ENCODE measurements at regions not wholly inside any gene's neighbourhood (a gene's known extent, or its start where the extent isn't known, plus 50 kb on each side); places are given as distances from the start of the nearest gene placed in this dataset.
"Not testable (repeated sequence)": the region's sequence is repeated elsewhere in the genome, so short reads cannot be mapped to it uniquely, and the experiment has no call there.

GRCh38 chr9:30925126-30925525 lies 1459.3 kb upstream of the ACO1 start:
- Mint-ChIP-seq H3K4me1 (no peaks in the 10 kb centered on the region), H3K27me3 (peaks cover 0 to 2% of the 10 kb centered on the region in 2 donors), H3K9me3 (no peaks in the 10 kb centered on the region), H3K36me3 (no peaks in the 10 kb centered on the region), H3K4me3 (no peak overlapping the region), H3K27ac (no peak overlapping the region)
- H3K27ac ChIP-seq (ENCODE audit: low read depth, low read length): no peak overlapping the region
- CTCF ChIA-PET (ENCODE audit: partially characterized antibody): no interaction called here
- H3K27me3 ChIP-seq (ENCODE audit: insufficient read depth, low read length): no peaks in the 10 kb centered on the region
- intact Hi-C loops (cut with micrococcal nuclease): no loop called here
- no peak for DNase-seq
- no peaks in the 10 kb centered on the region for H3K36me3 ChIP-seq (ENCODE audit: insufficient read depth, low read length)
- H3K4me1 ChIP-seq (ENCODE audit: insufficient read depth, low read length): no peaks in the 10 kb centered on the region
- no peak overlapping the region for H3K4me3 ChIP-seq (ENCODE audit: low read length in 2 of 2)
- POLR2A ChIA-PET (ENCODE audit: partially characterized antibody): no interaction called here
- H3K9me3 ChIP-seq (ENCODE audit: control insufficient read depth in 1 of 2, low read length in 2 of 2): no peaks in the 10 kb centered on the region

DNA sequence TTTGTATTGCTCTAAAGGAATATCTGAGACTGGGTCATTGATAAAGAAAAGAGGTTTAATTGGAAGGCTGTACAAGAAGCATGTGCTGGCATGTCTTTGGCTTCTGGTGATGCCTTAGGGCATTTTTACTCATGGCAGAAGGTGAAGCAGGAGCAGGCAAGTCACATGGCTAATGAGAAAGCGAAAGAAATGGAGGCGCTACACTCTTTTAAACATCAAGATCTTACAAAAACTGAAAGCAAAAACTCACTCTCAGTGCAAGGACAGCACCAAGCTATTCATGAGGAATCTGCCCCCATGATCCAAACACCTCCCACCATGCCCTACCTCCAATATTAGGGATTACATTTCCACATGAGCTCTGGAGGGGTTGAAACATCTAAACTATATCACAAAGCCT lies 1458.8 kb upstream of the ACO1 start:
- intact Hi-C loops (cut with micrococcal nuclease): no loop called here
- POLR2A ChIA-PET (ENCODE audit: partially characterized antibody): no interaction called here
- Histone ChIP-seq H3K4me3 (ENCODE audit: low read length in 2 of 2) (no peak overlapping the region), H3K27ac (ENCODE audit: low read depth, low read length) (no peak overlapping the region), H3K27me3 (ENCODE audit: insufficient read depth, low read length) (no peaks in the 10 kb centered on the region), H3K4me1 (ENCODE audit: insufficient read depth, low read length) (no peaks in the 10 kb centered on the region), H3K36me3 (ENCODE audit: insufficient read depth, low read length) (no peaks in the 10 kb centered on the region), H3K9me3 (ENCODE audit: control insufficient read depth in 1 of 2, low read length in 2 of 2) (no peaks in the 10 kb centered on the region)
- CTCF ChIA-PET (ENCODE audit: partially characterized antibody): no interaction called here
- DNase-seq: no peak
- no peaks in the 10 kb centered on the region for H3K4me1 Mint-ChIP-seq
- peak overlapping the region in 1 of 8 donors; percentile 52 for H3K4me3 Mint-ChIP-seq
- H3K36me3 Mint-ChIP-seq: no peaks in the 10 kb centered on the region
- H3K27ac Mint-ChIP-seq: no peak overlapping the region
- peaks cover 0 to 2% of the 10 kb centered on the region in 2 donors for H3K27me3 Mint-ChIP-seq
- H3K9me3 Mint-ChIP-seq: no peaks in the 10 kb centered on the region

DNA sequence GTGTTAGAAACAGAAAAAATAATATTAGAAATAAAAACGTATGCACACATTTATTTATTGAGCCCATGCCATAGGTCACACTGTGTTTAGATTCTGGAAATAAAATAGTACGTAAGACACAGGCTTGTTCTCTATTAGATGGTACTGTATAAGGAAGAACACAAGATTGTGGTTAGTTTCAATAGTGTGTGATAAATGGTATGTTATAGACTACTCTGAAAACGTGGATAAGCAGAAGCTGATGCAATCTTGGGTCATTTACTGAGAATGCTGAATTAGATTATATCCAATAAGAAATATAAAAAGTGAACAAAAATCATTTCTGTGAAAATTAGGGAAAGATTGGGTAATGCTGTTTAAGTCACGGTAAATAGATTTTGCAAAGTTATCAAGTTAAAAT lies 1456.4 kb upstream of the ACO1 start:
- Histone ChIP-seq H3K4me3 (ENCODE audit: low read length in 2 of 2) (no peak overlapping the region), H3K27me3 (ENCODE audit: insufficient read depth, low read length) (no peaks in the 10 kb centered on the region), H3K9me3 (ENCODE audit: control insufficient read depth in 1 of 2, low read length in 2 of 2) (no peaks in the 10 kb centered on the region), H3K4me1 (ENCODE audit: insufficient read depth, low read length) (no peaks in the 10 kb centered on the region), H3K36me3 (ENCODE audit: insufficient read depth, low read length) (no peaks in the 10 kb centered on the region), H3K27ac (ENCODE audit: low read depth, low read length) (no peak overlapping the region)
- Mint-ChIP-seq H3K27ac (no peak overlapping the region), H3K27me3 (peaks cover 0 to 2% of the 10 kb centered on the region in 2 donors), H3K4me3 (no peak overlapping the region), H3K4me1 (no peaks in the 10 kb centered on the region), H3K36me3 (no peaks in the 10 kb centered on the region), H3K9me3 (no peaks in the 10 kb centered on the region)
- CTCF ChIA-PET (ENCODE audit: partially characterized antibody): no interaction called here
- POLR2A ChIA-PET (ENCODE audit: partially characterized antibody): no interaction called here
- intact Hi-C loops (cut with micrococcal nuclease): no loop called here
- no peak for DNase-seq

DNA sequence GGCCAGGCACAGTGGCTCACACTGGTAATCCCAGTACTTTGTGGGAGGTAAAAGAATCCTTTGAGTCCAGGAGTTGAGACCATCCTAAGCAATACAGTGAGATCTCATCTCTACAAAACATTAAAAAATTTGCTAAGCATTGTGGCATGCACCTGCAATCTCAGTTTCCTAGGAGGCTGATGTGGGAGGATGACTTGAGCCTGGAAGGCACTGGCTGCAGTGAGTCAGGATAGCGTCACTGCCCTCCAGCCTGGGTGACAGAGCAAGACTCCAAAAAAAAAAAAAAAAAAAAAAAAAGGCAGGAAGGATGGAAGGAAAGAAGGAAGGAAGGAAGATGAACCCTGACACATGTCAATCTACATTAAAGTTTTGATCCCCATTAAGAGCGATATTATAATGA lies 1452.2 kb upstream of the ACO1 start:
- Mint-ChIP-seq H3K36me3 (no peaks in the 10 kb centered on the region), H3K27ac (no peak overlapping the region), H3K9me3 (no peaks in the 10 kb centered on the region), H3K27me3 (no peaks in the 10 kb centered on the region), H3K4me3 (no peak overlapping the region), H3K4me1 (peaks cover 0 to 2% (median 0%) of the 10 kb centered on the region in 4 donors)
- intact Hi-C loops (cut with micrococcal nuclease): no loop called here
- no peaks in the 10 kb centered on the region for H3K36me3 ChIP-seq (ENCODE audit: insufficient read depth, low read length)
- ChIA-PET POLR2A (ENCODE audit: partially characterized antibody) (no interaction called here), CTCF (ENCODE audit: partially characterized antibody) (no interaction called here)
- no peaks in the 10 kb centered on the region for H3K9me3 ChIP-seq (ENCODE audit: control insufficient read depth in 1 of 2, low read length in 2 of 2)
- H3K27me3 ChIP-seq (ENCODE audit: insufficient read depth, low read length): no peaks in the 10 kb centered on the region
- no peak overlapping the region for H3K4me3 ChIP-seq (ENCODE audit: low read length in 2 of 2)
- DNase-seq: no peak
- no peaks in the 10 kb centered on the region for H3K4me1 ChIP-seq (ENCODE audit: insufficient read depth, low read length)
- H3K27ac ChIP-seq (ENCODE audit: low read depth, low read length): no peak overlapping the region

GRCh38 chr9:30935730-30936129 lies 1448.7 kb upstream of the ACO1 start:
- Mint-ChIP-seq H3K9me3 (no peaks in the 10 kb centered on the region), H3K27ac (no peak overlapping the region), H3K27me3 (no peaks in the 10 kb centered on the region), H3K36me3 (no peaks in the 10 kb centered on the region), H3K4me1 (peaks cover 0 to 2% (median 0%) of the 10 kb centered on the region in 4 donors), H3K4me3 (no peak overlapping the region)
- H3K36me3 ChIP-seq (ENCODE audit: insufficient read depth, low read length): no peaks in the 10 kb centered on the region
- H3K4me3 ChIP-seq (ENCODE audit: low read length in 2 of 2): no peak overlapping the region
- no peaks in the 10 kb centered on the region for H3K27me3 ChIP-seq (ENCODE audit: insufficient read depth, low read length)
- H3K27ac ChIP-seq (ENCODE audit: low read depth, low read length): no peak overlapping the region
- intact Hi-C loops (cut with micrococcal nuclease): no loop called here
- no peaks in the 10 kb centered on the region for H3K9me3 ChIP-seq (ENCODE audit: control insufficient read depth in 1 of 2, low read length in 2 of 2)
- H3K4me1 ChIP-seq (ENCODE audit: insufficient read depth, low read length): no peaks in the 10 kb centered on the region
- DNase-seq: no peak
- CTCF ChIA-PET (ENCODE audit: partially characterized antibody): no interaction called here
- POLR2A ChIA-PET (ENCODE audit: partially characterized antibody): no interaction called here

DNA sequence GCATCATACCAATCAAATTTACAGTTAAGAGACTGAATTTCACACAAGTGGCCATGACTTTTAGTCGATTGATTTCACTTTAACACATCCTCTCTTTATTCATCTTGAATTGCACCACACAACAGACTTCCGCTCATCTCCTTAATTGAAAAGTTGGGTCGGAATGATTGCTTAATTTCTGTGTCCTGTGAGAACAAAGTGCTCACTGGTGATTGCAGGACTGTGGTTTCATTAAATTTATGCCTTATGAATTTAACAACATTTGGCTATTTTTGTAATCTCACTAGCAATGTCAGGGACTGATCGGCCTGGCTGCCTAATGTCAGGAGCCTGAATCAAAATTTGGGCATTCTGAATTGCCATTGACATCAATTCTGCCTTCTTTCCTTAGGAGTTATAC lies 1447.3 kb upstream of the ACO1 start:
- H3K27ac Mint-ChIP-seq: no peak overlapping the region
- H3K4me1 Mint-ChIP-seq: peaks cover 0 to 2% (median 0%) of the 10 kb centered on the region in 4 donors
- no peaks in the 10 kb centered on the region for H3K27me3 Mint-ChIP-seq
- H3K9me3 ChIP-seq (ENCODE audit: control insufficient read depth in 1 of 2, low read length in 2 of 2): no peaks in the 10 kb centered on the region
- ChIA-PET CTCF (ENCODE audit: partially characterized antibody) (no interaction called here), POLR2A (ENCODE audit: partially characterized antibody) (no interaction called here)
- no peak overlapping the region for H3K27ac ChIP-seq (ENCODE audit: low read depth, low read length)
- H3K4me3 Mint-ChIP-seq: no peak overlapping the region
- no peaks in the 10 kb centered on the region for H3K36me3 Mint-ChIP-seq
- no peaks in the 10 kb centered on the region for H3K9me3 Mint-ChIP-seq
- H3K4me3 ChIP-seq (ENCODE audit: low read length in 2 of 2): no peak overlapping the region
- DNase-seq: no peak
- no peaks in the 10 kb centered on the region for H3K4me1 ChIP-seq (ENCODE audit: insufficient read depth, low read length)
- H3K27me3 ChIP-seq (ENCODE audit: insufficient read depth, low read length): no peaks in the 10 kb centered on the region
- no peaks in the 10 kb centered on the region for H3K36me3 ChIP-seq (ENCODE audit: insufficient read depth, low read length)
- intact Hi-C loops (cut with micrococcal nuclease): no loop called here

GRCh38 chr9:30942852-30943251 lies 1441.6 kb upstream of the ACO1 start:
- not testable (repeated sequence) for H3K36me3 Mint-ChIP-seq, H3K4me3 Mint-ChIP-seq

DNA sequence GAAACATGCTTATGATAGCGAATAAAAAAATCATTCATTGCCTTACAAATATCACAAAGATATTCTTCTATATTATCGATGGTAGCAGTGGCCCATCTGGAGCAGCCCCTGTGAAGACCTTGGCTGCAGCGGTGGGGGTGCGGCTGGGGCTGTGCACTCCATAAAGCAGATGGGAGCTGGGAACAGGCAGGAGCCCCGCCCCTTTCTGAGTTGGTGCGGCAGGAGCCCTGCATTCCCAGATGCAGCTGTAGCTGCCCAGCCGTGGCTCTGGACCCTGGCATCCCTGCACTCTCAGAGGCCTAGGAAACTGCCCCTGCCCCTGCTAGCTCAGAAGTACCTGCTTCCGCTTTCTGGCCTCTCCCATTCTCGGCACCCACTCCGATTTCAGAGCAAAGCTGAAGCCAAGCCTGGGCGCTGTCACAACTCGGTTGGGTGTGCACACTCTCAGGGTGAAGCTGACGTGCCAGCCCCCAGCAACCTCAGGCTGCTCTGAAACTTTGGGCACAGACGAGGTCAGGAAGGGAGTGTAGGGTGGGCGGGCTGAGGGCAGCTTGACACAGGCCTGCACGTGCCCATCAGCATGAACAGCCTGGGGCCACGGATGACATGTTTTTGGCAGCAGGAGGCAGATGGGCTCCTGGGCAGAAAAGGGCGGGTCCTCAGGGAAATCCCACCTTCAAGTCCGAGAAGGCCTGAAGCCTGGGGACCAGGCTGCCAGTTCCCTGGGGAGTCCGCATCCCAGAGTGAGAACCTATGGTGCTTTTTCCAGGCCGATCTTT lies 1440.8 kb upstream of the ACO1 start:
- Histone ChIP-seq H3K36me3 (ENCODE audit: insufficient read depth, low read length) (no peaks in the 10 kb centered on the region), H3K4me3 (ENCODE audit: low read length in 2 of 2) (no peak overlapping the region), H3K4me1 (ENCODE audit: insufficient read depth, low read length) (no peaks in the 10 kb centered on the region), H3K9me3 (ENCODE audit: control insufficient read depth in 1 of 2, low read length in 2 of 2) (no peaks in the 10 kb centered on the region), H3K27me3 (ENCODE audit: insufficient read depth, low read length) (no peaks in the 10 kb centered on the region), H3K27ac (ENCODE audit: low read depth, low read length) (no peak overlapping the region)
- H3K4me1 Mint-ChIP-seq: no peaks in the 10 kb centered on the region
- POLR2A ChIA-PET (ENCODE audit: partially characterized antibody): no interaction called here
- H3K27me3 Mint-ChIP-seq: no peaks in the 10 kb centered on the region
- intact Hi-C loops (cut with micrococcal nuclease): no loop called here
- no peak overlapping the region for H3K27ac Mint-ChIP-seq
- no peaks in the 10 kb centered on the region for H3K36me3 Mint-ChIP-seq
- peaks cover 0 to 10% (median 2%) of the 10 kb centered on the region in 8 donors for H3K9me3 Mint-ChIP-seq
- CTCF ChIA-PET (ENCODE audit: partially characterized antibody): no interaction called here
- no peak for DNase-seq
- no peak overlapping the region for H3K4me3 Mint-ChIP-seq

More at GRCh38 chr9:30942852-30943251, 1441.6 kb upstream of the ACO1 start:
- H3K27me3 ChIP-seq (ENCODE audit: insufficient read depth, low read length); intact Hi-C loops (cut with micrococcal nuclease); H3K4me1 ChIP-seq (ENCODE audit: insufficient read depth, low read length); H3K27ac Mint-ChIP-seq; POLR2A ChIA-PET (ENCODE audit: partially characterized antibody); H3K9me3 ChIP-seq (ENCODE audit: control insufficient read depth in 1 of 2, low read length in 2 of 2); H3K4me3 ChIP-seq (ENCODE audit: low read length in 2 of 2); H3K27ac ChIP-seq (ENCODE audit: low read depth, low read length); DNase-seq; H3K4me1 Mint-ChIP-seq; CTCF ChIA-PET (ENCODE audit: partially characterized antibody); H3K9me3 Mint-ChIP-seq; H3K36me3 ChIP-seq (ENCODE audit: insufficient read depth, low read length); H3K27me3 Mint-ChIP-seq: not testable (repeated sequence)

All from CD4-positive, alpha-beta memory T cell (primary cell).